Smooth muscle cell (in vitro differentiated cells): ENCODE measurements at regions not wholly inside any gene's neighbourhood (a gene's known extent, or its start where the extent isn't known, plus 50 kb on each side); places are given as distances from the start of the nearest gene placed in this dataset.

Source experiments
- DNase-seq: peaks from one replicate; lab custom pipeline; 2025; ENCODE audit not compliant: unreplicated experiment; lab: John Stamatoyannopoulos, UW
- H2AFZ ChIP-seq: fragments of 200-600 bp; sonication (generic); 2 replicates; pipeline ENCODE4 v1.6.0; 2016; ENCODE audit warnings: antibody characterized with exemption, low read depth, mild to moderate bottlenecking
- H3F3A ChIP-seq: fragments of 200-600 bp; sonication (generic); 2 replicates; pipeline ENCODE4 v1.6.0; 2017; ENCODE audit warnings: antibody characterized with exemption, low read depth
- H3K27ac ChIP-seq: fragments of 200-600 bp; sonication (generic); 2 replicates; pipeline ENCODE4 v1.5.1; 2016; ENCODE audit warnings: low read depth, mild to moderate bottlenecking
- H3K27me3 ChIP-seq: fragments of 200-600 bp; sonication (generic); 2 replicates; pipeline ENCODE4 v1.6.1; 2016; ENCODE audit warnings: low read depth, mild to moderate bottlenecking
- H3K36me3 ChIP-seq: fragments of 200-600 bp; sonication (generic); 2 replicates; pipeline ENCODE4 v1.5.1; 2016; ENCODE audit warnings: low read depth
- H3K4me1 ChIP-seq: fragments of 200-600 bp; sonication (generic); 2 replicates; pipeline ENCODE4 v1.5.1; 2016; ENCODE audit warnings: low read depth
- H3K4me2 ChIP-seq: fragments of 200-600 bp; sonication (generic); 2 replicates; pipeline ENCODE4 v1.6.0; 2016; ENCODE audit warnings: mild to moderate bottlenecking
- H3K4me3 ChIP-seq: fragments of 200-600 bp; sonication (generic); 2 replicates; pipeline ENCODE4 v1.5.1; 2016; ENCODE audit warnings: mild to moderate bottlenecking
- H3K79me2 ChIP-seq: fragments of 200-600 bp; sonication (generic); 2 replicates; pipeline ENCODE4 v1.6.0; 2016; ENCODE audit warnings: low read depth, mild to moderate bottlenecking
- H3K9ac ChIP-seq: fragments of 200-600 bp; sonication (generic); 2 replicates; pipeline ENCODE4 v1.6.0; 2016; ENCODE audit warnings: low read depth
- H3K9me3 ChIP-seq: fragments of 200-600 bp; sonication (generic); replicated peaks from 2 replicates; pipeline ENCODE4 v1.5.1; 2016; ENCODE audit warnings: low read depth
- H4K20me1 ChIP-seq: fragments of 200-600 bp; sonication (generic); 2 replicates; pipeline ENCODE4 v1.6.0; 2016; ENCODE audit warnings: low read depth
- CTCF ChIP-seq: fragments of 200-600 bp; sonication (generic); IDR thresholded peaks from 2 replicates; pipeline ENCODE4 v1.5.1; 2017; ENCODE audit warnings: borderline replicate concordance, mild to moderate bottlenecking, antibody characterized with exemption; ENCODE audit not compliant: insufficient read depth, poor library complexity, severe bottlenecking
- WGBS: methylation state at CpG from one replicate; pipeline ENCODE4 v1.1.7; 2016; ENCODE audit warnings: low lambda C conversion rate; 5-methylcytosine and 5-hydroxymethylcytosine counted together

- no peak for TF ChIP-seq CTCF
- no peaks in the 10 kb centered on the region for H3K79me2 ChIP-seq
- no peaks in the 10 kb centered on the region for H3F3A ChIP-seq
- 41% methylated on average over 1 of the region's 1 CpG for WGBS
- H3K36me3 ChIP-seq, result no peaks in the 10 kb centered on the region
- H3K27ac ChIP-seq, result no peak overlapping the region
- no peaks in the 10 kb centered on the region for H4K20me1 ChIP-seq
- H3K27me3 ChIP-seq, result no peaks in the 10 kb centered on the region
- H3K4me3 ChIP-seq, result no peak overlapping the region
- H3K9me3 ChIP-seq, result no peaks in the 10 kb centered on the region
- H3K9ac ChIP-seq, result no peak overlapping the region
- no peak overlapping the region for H3K4me2 ChIP-seq
- DNase-seq, result no peak
- no peaks in the 10 kb centered on the region for H3K4me1 ChIP-seq
- H2AFZ ChIP-seq, result no peak overlapping the region
These were observed 542.1 kb downstream of the ADCYAP1 start for GRCh38 chr18:1446765-1447164.

DNA sequence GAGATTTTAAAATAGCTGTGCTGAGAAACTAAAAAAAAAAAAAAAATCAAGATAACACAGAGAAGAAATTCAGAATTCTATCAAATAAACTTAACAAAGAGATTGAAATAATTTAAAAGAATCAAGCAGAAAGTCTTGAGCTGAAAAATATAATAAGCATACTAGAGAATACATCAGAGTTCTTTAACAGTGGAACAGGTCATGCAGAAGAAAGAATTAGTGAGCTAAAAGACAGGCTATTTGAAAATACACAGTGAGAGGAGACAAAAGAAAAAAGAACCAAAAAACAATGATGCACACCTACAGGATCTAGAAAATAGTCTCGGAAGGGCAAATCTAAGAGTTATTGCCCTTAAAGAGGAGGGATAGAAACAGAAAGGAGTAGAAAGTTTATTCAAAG lies 548.1 kb downstream of the ADCYAP1 start:
- Histone ChIP-seq H3K27me3 (no peaks in the 10 kb centered on the region), H3K79me2 (no peaks in the 10 kb centered on the region), H3K4me1 (no peaks in the 10 kb centered on the region), H3K4me2 (no peak overlapping the region), H3K27ac (no peak overlapping the region), H3K9me3 (peaks cover 5% of the 10 kb centered on the region), H3K36me3 (no peaks in the 10 kb centered on the region), H2AFZ (no peak overlapping the region), H3F3A (no peaks in the 10 kb centered on the region), H3K4me3 (no peak overlapping the region), H4K20me1 (no peaks in the 10 kb centered on the region), H3K9ac (no peak overlapping the region)
- no peak for DNase-seq
- WGBS, result 33% methylated on average over 1 of the region's 1 CpG
- TF ChIP-seq CTCF, result no peak

- H3K4me1 ChIP-seq, result no peaks in the 10 kb centered on the region
- no peak for TF ChIP-seq CTCF
- no peak overlapping the region for H3K27ac ChIP-seq
These were observed 550.9 kb downstream of the ADCYAP1 start for GRCh38 chr18:1455605-1456004.

GRCh38 chr18:1458547-1458946 lies 553.9 kb downstream of the ADCYAP1 start:
- 65% methylated on average over 4 of the region's 4 CpGs for WGBS

More at GRCh38 chr18:1455605-1456004, 550.9 kb downstream of the ADCYAP1 start:
- Histone ChIP-seq H4K20me1 (no peaks in the 10 kb centered on the region), H3K36me3 (no peaks in the 10 kb centered on the region), H3K4me3 (no peak overlapping the region), H2AFZ (no peak overlapping the region), H3K4me2 (no peak overlapping the region), H3K79me2 (no peaks in the 10 kb centered on the region), H3K9me3 (peaks cover 5% of the 10 kb centered on the region), H3K27me3 (no peaks in the 10 kb centered on the region), H3F3A (no peaks in the 10 kb centered on the region), H3K9ac (no peak overlapping the region)
- DNase-seq, result no peak

More at GRCh38 chr18:1458547-1458946, 553.9 kb downstream of the ADCYAP1 start:
- DNase-seq, result no peak
- no peaks in the 10 kb centered on the region for H3K27me3 ChIP-seq
- H4K20me1 ChIP-seq, result no peaks in the 10 kb centered on the region
- no peak overlapping the region for H3K9ac ChIP-seq
- no peak for TF ChIP-seq CTCF
- no peaks in the 10 kb centered on the region for H3K36me3 ChIP-seq
- no peak overlapping the region for H2AFZ ChIP-seq
- no peak overlapping the region for H3K4me3 ChIP-seq
- H3K4me1 ChIP-seq, result no peaks in the 10 kb centered on the region
- no peaks in the 10 kb centered on the region for H3K79me2 ChIP-seq
- H3F3A ChIP-seq, result no peaks in the 10 kb centered on the region
- H3K9me3 ChIP-seq, result peaks cover under 1% of the 10 kb centered on the region
- H3K4me2 ChIP-seq, result no peak overlapping the region
- no peak overlapping the region for H3K27ac ChIP-seq
